ENCODE measurements at regions not wholly inside any gene's neighbourhood (a gene's known extent, or its start where the extent isn't known, plus 50 kb on each side); places are given as distances from the start of the nearest gene placed in this dataset.

GRCh38 chr1:60257531-60257930, 184.0 kb upstream of the C1orf87 start:
- no peak for TF ChIP-seq CTCF (IDR thresholded peaks at IDR 0.05)
- no peak for TF ChIP-seq POLR2A (IDR thresholded peaks at IDR 0.05)
- TF ChIP-seq EP300 (IDR thresholded peaks at IDR 0.05) = no peak
